HUDEP-2 (cell line): ENCODE measurements at regions not wholly inside any gene's neighbourhood (a gene's known extent, or its start where the extent isn't known, plus 50 kb on each side); places are given as distances from the start of the nearest gene placed in this dataset.

Experiments used
- DNase-seq, 76 experiments: peaks; one replicate each; lab custom pipeline; 2025; ENCODE audit not compliant: unreplicated experiment in 76 of 76; lab: John Stamatoyannopoulos, UW

DNA sequence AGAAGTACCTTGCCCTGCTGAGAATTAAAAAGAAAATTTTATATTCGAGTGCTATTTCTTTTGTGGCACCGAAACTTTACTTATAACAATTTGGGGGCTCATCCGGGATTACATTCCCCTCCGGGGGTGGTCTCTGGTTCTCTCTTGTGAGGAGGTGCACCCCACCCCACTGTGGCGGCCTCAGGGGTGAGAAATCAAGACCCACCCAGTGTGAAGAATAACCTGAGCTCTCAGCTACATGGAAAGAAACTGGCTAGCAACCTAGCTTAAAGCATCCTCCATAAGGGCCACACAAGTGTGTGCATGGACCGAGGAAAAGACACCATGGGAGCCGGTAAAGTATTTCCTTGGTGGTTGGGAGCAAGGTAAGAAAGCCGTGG is 50.9 kb upstream of the ANKRD10 start:
- DNase-seq = no peak

DNA sequence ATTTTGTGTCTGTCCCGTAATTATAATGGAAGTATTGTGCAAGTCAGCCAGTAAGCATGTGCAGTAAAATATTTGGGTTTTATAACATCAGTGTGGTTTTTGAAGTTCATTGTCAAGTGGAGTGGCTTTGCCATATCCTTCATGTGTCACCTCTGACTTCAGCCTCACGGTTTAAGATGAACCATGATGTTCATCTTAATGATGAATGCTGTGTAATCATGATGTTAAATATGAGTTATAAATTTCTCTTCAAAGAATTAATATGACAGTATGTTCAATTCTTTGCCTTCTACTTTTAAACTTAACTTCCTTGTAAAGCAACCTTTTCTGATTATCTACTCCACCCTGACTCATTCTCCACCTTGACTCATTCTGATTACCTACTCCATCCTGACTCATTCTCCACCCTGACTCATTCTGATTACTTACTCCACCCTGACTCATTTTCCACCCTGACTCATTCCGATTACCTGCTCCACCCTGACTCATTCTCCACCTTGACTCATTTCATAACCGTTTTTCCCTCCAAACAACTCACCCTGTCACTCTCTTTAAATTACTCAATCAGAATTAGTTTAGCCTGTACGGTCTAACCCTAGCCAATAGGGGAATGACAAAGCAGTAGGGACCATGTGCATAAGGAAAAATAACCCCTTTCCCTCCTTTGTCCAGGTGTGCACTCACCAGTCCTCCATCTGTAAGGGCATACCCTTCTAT is 50.3 kb upstream of the ANKRD10 start:
- DNase-seq = peak in 54 of 76 experiments; percentile 9 to 95 (median 67)
